ENCODE measurements at regions not wholly inside any gene's neighbourhood (a gene's known extent, or its start where the extent isn't known, plus 50 kb on each side); places are given as distances from the start of the nearest gene placed in this dataset.
A peak's percentile ranks its signal among the peaks of the same experiment; 100 is the strongest.

DNA sequence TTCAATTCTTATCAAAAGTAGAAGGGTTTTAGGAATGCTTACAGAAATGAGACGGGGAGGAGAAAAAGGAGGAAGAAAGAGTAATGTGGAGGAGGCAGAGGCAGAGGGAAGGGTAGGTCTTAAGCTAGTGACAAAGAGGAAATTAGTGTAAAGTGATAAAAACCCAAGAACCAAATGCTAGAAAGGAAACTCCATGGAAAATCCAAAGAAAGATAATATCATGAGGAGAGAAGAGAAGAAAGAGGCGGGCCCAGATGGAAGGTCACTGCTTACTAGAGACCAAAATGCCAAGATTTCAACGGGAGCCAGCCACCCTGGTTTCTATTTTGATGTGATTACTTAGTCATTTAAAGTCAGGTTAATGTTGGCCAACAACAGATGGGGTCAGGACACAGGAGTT lies 68.6 kb upstream of the IL12B start:
- Histone ChIP-seq H3K36me3 (ENCODE audit: control insufficient read depth, insufficient read depth, low read length) (no peaks in the 10 kb centered on the region), H3K27me3 (ENCODE audit: control insufficient read depth in 2 of 2, insufficient read depth in 2 of 2, low read length in 2 of 2) (peaks cover 0 to 5% of the 10 kb centered on the region in 2 experiments; a peak in 1 of 5 replicates), H3K79me2 (ENCODE audit: control insufficient read depth, insufficient read depth, low read length) (no peaks in the 10 kb centered on the region), H3K4me3 (no peak overlapping the region), H4K20me1 (replicated peaks; ENCODE audit: control insufficient read depth, insufficient read depth, low read length) (no peaks in the 10 kb centered on the region), H3K9ac (ENCODE audit: insufficient read depth in 1 of 2, low read depth in 2 of 2, low read length in 2 of 2) (no peak overlapping the region), H3K9me3 (replicated peaks; ENCODE audit: control insufficient read depth, insufficient read depth, low read depth, low read length) (no peaks in the 10 kb centered on the region), H2AFZ (ENCODE audit: low read depth, low read length) (no peak overlapping the region), H3K27ac (ENCODE audit: extremely low read depth, low read depth, low read length) (no peak overlapping the region), H3K9me1 (ENCODE audit: control insufficient read depth, insufficient read depth, low read length) (no peaks in the 10 kb centered on the region), H3K4me2 (ENCODE audit: insufficient read depth, low read length) (no peak overlapping the region), H3K4me1 (replicated peaks in 1 of 2; ENCODE audit: control insufficient read depth in 2 of 2, insufficient read depth in 2 of 2, low read length in 2 of 2) (peaks cover 0 to 3% of the 10 kb centered on the region in 2 experiments; a peak in 1 of 5 replicates)
- intact Hi-C loops (cut with micrococcal nuclease): no loop called here
- ATAC-seq: no peak
- FAIRE-seq: no peak
- CTCF ChIA-PET (ENCODE audit: low intra/inter-chr PET ratio): no interaction called here
- 0% methylated on average over 3 of the region's 3 CpGs for WGBS (ENCODE audit: insufficient coverage, low coverage, missing lambda C conversion rate)
- POLR2A ChIA-PET: interaction anchor here (0.6 kb wide), 1 partner anchor 58 kb away, joined by 3 read pairs; no protein-coding TSS in a partner anchor
- in situ Hi-C loops (cut with MboI): no loop called here
- no peak for DNase-seq (ENCODE audit: extremely low read depth in 1 of 4, low spot score in 3 of 4)
- BruUV-seq (replicated peaks): no TSS peak
- TF ChIP-seq NR2C1 (IDR thresholded peaks at IDR 0.05) (no peak), NR2C1 (tag; IDR thresholded peaks at IDR 0.05) (peak; percentile 54; the same call in 1 of the 2 replicates), MEF2D (tag; conservative IDR thresholded peaks at IDR 0.05; ENCODE audit: low read depth) (no peak), ILK (tag; IDR thresholded peaks at IDR 0.05; ENCODE audit: borderline replicate concordance, low read depth) (no peak), MEIS2 (IDR thresholded peaks at IDR 0.05; ENCODE audit: partially characterized antibody) (no peak), SLC30A9 (CRISPR knock-in tag; IDR thresholded peaks at IDR 0.05) (no peak)
- TF ChIP-seq, protein P1, sequence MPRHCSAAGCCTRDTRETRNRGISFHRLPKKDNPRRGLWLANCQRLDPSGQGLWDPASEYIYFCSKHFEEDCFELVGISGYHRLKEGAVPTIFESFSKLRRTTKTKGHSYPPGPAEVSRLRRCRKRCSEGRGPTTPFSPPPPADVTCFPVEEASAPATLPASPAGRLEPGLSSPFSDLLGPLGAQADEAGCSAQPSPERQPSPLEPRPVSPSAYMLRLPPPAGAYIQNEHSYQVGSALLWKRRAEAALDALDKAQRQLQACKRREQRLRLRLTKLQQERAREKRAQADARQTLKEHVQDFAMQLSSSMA (CRISPR knock-in tag; IDR thresholded peaks at IDR 0.05): no peak
- TF ChIP-seq, protein P2, sequence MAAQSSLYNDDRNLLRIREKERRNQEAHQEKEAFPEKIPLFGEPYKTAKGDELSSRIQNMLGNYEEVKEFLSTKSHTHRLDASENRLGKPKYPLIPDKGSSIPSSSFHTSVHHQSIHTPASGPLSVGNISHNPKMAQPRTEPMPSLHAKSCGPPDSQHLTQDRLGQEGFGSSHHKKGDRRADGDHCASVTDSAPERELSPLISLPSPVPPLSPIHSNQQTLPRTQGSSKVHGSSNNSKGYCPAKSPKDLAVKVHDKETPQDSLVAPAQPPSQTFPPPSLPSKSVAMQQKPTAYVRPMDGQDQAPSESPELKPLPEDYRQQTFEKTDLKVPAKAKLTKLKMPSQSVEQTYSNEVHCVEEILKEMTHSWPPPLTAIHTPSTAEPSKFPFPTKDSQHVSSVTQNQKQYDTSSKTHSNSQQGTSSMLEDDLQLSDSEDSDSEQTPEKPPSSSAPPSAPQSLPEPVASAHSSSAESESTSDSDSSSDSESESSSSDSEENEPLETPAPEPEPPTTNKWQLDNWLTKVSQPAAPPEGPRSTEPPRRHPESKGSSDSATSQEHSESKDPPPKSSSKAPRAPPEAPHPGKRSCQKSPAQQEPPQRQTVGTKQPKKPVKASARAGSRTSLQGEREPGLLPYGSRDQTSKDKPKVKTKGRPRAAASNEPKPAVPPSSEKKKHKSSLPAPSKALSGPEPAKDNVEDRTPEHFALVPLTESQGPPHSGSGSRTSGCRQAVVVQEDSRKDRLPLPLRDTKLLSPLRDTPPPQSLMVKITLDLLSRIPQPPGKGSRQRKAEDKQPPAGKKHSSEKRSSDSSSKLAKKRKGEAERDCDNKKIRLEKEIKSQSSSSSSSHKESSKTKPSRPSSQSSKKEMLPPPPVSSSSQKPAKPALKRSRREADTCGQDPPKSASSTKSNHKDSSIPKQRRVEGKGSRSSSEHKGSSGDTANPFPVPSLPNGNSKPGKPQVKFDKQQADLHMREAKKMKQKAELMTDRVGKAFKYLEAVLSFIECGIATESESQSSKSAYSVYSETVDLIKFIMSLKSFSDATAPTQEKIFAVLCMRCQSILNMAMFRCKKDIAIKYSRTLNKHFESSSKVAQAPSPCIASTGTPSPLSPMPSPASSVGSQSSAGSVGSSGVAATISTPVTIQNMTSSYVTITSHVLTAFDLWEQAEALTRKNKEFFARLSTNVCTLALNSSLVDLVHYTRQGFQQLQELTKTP (IDR thresholded peaks at IDR 0.05; ENCODE audit: low read depth in 1 of 2, partially characterized antibody in 2 of 2): no peak
- TF ChIP-seq, protein P3, sequence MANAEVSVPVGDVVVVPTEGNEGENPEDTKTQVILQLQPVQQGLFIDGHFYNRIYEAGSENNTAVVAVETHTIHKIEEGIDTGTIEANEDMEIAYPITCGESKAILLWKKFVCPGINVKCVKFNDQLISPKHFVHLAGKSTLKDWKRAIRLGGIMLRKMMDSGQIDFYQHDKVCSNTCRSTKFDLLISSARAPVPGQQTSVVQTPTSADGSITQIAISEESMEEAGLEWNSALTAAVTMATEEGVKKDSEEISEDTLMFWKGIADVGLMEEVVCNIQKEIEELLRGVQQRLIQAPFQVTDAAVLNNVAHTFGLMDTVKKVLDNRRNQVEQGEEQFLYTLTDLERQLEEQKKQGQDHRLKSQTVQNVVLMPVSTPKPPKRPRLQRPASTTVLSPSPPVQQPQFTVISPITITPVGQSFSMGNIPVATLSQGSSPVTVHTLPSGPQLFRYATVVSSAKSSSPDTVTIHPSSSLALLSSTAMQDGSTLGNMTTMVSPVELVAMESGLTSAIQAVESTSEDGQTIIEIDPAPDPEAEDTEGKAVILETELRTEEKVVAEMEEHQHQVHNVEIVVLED (CRISPR knock-in tag; IDR thresholded peaks at IDR 0.05): no peak
- TF ChIP-seq, protein P4, sequence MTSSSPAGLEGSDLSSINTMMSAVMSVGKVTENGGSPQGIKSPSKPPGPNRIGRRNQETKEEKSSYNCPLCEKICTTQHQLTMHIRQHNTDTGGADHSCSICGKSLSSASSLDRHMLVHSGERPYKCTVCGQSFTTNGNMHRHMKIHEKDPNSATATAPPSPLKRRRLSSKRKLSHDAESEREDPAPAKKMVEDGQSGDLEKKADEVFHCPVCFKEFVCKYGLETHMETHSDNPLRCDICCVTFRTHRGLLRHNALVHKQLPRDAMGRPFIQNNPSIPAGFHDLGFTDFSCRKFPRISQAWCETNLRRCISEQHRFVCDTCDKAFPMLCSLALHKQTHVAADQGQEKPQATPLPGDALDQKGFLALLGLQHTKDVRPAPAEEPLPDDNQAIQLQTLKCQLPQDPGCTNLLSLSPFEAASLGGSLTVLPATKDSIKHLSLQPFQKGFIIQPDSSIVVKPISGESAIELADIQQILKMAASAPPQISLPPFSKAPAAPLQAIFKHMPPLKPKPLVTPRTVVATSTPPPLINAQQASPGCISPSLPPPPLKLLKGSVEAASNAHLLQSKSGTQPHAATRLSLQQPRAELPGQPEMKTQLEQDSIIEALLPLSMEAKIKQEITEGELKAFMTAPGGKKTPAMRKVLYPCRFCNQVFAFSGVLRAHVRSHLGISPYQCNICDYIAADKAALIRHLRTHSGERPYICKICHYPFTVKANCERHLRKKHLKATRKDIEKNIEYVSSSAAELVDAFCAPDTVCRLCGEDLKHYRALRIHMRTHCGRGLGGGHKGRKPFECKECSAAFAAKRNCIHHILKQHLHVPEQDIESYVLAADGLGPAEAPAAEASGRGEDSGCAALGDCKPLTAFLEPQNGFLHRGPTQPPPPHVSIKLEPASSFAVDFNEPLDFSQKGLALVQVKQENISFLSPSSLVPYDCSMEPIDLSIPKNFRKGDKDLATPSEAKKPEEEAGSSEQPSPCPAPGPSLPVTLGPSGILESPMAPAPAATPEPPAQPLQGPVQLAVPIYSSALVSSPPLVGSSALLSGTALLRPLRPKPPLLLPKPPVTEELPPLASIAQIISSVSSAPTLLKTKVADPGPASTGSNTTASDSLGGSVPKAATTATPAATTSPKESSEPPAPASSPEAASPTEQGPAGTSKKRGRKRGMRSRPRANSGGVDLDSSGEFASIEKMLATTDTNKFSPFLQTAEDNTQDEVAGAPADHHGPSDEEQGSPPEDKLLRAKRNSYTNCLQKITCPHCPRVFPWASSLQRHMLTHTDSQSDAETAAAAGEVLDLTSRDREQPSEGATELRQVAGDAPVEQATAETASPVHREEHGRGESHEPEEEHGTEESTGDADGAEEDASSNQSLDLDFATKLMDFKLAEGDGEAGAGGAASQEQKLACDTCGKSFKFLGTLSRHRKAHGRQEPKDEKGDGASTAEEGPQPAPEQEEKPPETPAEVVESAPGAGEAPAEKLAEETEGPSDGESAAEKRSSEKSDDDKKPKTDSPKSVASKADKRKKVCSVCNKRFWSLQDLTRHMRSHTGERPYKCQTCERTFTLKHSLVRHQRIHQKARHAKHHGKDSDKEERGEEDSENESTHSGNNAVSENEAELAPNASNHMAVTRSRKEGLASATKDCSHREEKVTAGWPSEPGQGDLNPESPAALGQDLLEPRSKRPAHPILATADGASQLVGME (CRISPR knock-in tag; IDR thresholded peaks at IDR 0.05): no peak
